HG03095 (cell line): ENCODE measurements at regions not wholly inside any gene's neighbourhood (a gene's known extent, or its start where the extent isn't known, plus 50 kb on each side); places are given as distances from the start of the nearest gene placed in this dataset.

ENCODE experiments used
- ATAC-seq: cut with Tn5 transposase; IDR thresholded peaks from one replicate; pipeline ENCODE4 v1.9.1; 2021; ENCODE audit warnings: moderate library complexity; ENCODE audit not compliant: unreplicated experiment

DNA sequence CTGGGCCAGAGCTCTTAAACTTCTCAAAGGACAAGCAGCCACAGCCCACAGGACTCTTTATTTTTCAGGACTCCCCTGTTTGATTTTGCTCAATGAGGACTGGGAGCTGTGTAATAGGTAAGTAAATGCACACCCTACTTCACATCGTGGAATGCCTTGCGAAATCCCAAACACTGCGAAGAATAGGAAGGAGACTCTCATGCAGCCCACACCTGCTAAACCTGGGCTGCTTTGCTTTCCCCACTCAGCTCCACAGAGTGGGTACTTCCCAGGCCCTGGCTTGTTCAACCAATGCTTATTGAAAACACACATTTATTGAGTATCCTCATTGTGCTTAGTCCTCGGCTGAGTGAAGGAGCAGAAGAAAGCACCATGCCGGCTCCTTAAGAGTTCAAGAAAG lies 103.3 kb upstream of the FSTL4 start:
- no peak for ATAC-seq

GRCh38 chr5:133715216-133715615 lies 102.9 kb upstream of the FSTL4 start:
- no peak for ATAC-seq

DNA sequence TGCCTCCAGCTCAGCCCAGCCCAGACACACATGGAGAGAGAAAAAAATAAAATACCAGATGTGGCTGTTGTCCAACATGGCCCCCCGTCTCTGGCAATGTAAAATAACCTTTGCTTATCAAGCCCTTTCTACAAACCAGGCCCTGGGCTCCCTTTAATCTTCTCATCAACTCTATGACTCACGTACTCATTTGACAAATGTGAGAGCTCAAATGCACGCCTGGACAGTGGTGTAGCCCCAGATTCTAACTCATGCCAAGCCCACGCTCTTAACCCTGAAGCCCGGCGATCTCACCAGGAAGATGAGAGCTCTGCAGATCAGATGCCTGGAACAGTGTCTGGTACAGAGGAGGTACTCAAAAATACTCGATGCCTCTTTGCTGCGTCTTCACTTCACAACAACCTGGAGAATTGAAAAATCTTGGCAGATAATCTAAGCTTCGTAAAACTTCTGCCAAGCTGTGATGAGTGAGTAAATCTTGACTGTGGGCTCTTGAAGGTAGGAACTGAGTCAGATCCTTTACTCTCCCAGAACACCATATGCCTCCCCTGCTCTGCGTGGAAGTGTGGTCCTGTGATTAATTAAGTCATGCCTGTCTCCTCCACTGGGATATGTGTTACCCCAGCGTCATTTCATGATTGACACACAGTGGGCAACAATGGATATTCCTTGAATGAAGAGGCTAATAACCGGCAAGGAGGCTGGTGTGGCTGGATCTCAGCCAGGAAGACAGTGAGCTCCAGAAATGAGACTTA lies 102.0 kb upstream of the FSTL4 start:
- ATAC-seq: no peak

GRCh38 chr5:133713751-133714150 lies 101.4 kb upstream of the FSTL4 start:
- ATAC-seq: no peak

- ATAC-seq: no peak
Measured at GRCh38 chr5:133713209-133713608, 100.9 kb upstream of the FSTL4 start.

DNA sequence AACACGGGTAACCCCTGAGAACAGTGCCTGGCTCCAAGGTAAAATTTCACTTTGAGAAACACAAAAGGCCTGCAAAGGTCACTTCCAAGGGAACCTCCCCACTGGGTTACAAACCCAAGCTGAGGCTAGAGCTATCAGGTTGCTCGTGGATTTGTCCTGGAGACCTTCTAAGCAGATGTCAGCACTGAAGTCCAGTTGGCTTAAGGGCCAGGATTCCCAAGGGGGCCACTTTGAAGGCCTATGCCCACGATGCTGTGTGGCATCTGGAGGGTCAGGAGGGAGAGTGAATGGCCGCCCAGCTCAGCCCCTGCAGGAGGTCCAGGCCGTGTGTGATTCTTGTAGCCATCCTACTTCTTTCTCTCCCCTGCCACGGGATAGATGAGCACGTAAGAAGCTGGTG lies 100.2 kb upstream of the FSTL4 start:
- no peak for ATAC-seq

- ATAC-seq: no peak
Measured at GRCh38 chr5:133709209-133709725, 96.9 kb upstream of the FSTL4 start.

DNA sequence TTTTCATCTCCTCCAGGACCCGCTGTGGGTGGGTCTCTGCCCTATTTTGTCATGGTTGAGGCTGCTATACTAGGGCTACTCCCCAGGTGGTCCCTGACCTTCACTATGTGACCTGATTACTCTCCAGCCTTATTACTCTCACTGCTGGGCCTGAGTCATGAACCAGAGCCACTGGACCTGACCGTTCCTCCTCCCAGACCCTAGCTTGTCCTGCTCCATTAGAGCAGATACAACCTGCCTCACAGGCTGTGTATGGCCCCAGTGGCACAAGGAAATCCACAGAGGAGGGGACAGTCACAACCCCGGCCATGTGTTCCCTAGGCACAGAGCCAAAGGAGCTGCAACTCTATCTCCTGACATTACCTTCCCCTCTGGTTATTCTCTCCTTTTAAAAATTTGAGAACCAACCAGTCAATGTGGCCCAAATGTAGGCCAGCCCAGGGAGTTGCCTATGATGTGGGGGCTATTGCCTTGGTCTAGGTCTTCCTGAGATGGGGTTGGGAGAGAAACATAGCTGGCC lies 96.0 kb upstream of the FSTL4 start:
- ATAC-seq: no peak

- ATAC-seq: no peak
Measured at GRCh38 chr5:133707629-133708028, 95.3 kb upstream of the FSTL4 start.

GRCh38 chr5:133706506-133707430 lies 94.4 kb upstream of the FSTL4 start:
- no peak for ATAC-seq

- ATAC-seq: no peak
Measured at GRCh38 chr5:133705331-133705730, 93.0 kb upstream of the FSTL4 start.

DNA sequence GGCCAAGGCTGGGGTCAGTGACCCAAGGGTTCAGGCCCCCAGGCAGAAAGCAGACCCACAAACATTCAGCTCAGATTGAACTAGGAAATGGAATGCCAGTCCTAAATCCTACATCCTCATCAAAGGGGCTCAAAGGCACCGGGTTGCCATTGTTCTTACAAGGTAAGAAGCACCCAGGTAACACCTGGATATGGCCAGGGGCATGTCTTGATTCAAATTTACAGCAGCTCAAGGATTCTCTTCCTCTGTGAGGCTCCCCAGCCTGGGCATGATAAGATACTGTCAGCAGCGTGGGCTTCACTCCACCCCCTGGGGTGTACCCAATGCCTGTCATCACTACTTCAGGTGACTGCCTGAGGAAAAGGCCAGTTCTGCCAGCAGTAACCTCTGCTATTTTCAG lies 92.1 kb upstream of the FSTL4 start:
- ATAC-seq: no peak

DNA sequence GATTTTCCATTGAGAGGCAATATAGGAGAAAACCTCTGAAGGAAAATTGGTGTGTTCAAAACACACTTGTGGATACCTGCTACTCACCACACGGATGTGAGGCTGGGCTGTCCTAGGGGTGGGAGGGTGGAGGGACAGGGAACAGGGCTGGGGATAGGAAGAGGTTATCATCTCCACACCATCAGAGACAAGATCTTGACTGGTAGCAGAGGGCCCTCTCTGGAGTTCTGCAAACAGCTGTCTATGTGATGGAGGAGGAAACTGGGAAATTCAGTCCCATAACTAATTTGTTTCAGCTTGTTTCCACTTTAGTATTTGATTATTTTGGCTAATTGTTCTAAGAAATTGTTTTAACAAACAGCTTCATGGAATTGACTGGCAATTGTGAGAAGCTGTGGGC lies 91.6 kb upstream of the FSTL4 start:
- ATAC-seq: no peak

- no peak for ATAC-seq
Measured at GRCh38 chr5:133702791-133703770, 90.7 kb upstream of the FSTL4 start.

DNA sequence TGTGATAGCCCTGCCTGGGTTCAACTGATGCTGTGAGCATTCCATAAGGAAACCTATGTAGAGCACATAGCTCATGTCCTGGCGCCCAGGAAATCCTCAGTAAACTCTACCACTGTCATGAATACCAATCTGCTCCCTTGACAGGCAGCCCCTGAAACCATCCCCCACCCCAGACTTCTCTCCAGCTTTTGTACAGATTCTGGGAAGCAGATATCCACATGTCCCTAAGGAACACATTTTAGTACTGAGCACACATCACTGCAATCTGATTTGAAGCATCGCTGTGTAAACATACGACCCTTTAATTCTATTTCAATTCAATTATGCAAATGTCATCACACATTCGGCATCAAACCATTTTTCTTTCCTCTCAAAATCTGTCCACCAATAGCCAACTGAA lies 89.5 kb upstream of the FSTL4 start:
- no peak for ATAC-seq

- ATAC-seq: no peak
Measured at GRCh38 chr5:133700251-133700650, 87.9 kb upstream of the FSTL4 start.

DNA sequence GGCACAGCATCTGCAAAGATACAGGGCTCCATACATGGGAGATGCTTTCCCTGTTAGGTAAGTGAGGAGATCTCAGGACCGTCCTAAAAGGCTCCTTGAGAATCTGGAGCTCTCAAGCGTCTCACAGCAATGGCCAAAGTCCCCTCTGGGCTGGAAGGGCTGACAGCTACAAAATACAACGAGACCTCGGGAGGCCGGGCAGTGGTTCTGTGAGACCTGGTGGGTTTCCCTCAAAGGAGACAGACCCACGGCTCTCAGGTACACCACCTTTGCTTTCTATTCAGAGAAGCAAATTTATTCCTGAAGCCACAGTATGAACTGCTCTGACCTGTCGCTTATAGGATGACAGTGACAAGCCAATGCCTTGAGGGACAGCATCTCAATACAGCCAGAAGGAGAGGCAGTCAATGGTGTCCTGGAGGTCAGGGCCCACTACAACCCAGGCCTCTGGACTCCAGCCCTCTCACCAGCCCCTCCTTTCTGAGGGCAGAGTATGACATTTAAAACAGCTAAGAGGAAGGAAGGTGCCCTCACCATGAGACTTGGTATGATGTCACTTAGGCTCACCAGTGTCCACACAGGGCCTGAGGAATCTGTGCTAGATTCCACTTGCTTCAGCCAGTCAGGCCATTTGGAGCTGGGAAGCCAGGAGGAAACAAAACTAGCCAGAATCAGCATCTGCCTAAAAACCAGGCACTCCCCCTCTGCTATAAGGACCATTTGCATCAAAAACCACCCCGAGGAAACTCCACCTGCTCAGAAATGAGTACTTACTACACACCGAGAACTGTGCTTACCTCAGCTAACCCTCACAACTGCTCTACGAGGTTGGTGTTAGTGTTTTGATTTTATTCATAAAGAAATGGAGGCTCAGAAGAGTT lies 86.5 kb upstream of the FSTL4 start:
- peak; percentile 84 for ATAC-seq

DNA sequence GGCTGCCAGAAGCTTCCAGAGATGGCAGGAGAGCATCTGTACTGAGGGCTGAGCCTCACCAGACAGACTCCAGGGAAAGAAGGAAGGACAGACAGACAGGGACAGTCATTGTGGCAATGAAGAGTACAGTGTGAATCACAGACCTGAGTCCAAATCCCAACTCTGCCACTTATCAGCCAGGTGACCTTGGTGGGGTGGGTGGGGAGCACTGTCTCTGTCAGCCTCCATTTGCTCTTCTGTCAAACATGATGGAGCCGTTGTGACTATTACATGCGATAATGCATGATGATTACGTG lies 85.9 kb upstream of the FSTL4 start:
- no peak for ATAC-seq

GRCh38 chr5:133697536-133698258 lies 85.4 kb upstream of the FSTL4 start:
- ATAC-seq: no peak
